HCT116 (cell line): ENCODE measurements at regions not wholly inside any gene's neighbourhood (a gene's known extent, or its start where the extent isn't known, plus 50 kb on each side); places are given as distances from the start of the nearest gene placed in this dataset.

Experiments
- ATAC-seq: fragments of 200-7000 bp; cut with Tn5 transposase; 2 replicates; pipeline ENCODE4 v1.9.1; 2020; ENCODE audit warnings: mild to moderate bottlenecking, moderate library complexity
- BruUV-seq: library from RNA; stranded (reverse); fragments of 400-500 nt; replicated peaks from 2 replicates; lab custom pipeline; 2021; lab: Mats Ljungman, UMichigan
- CTCF ChIA-PET: fragments of 300-600 bp; sonication (Branson Sonifier 250); formaldehyde crosslinking; loops from one replicate; lab custom pipeline; 2021; ENCODE audit warnings: antibody characterized with exemption; lab: Charles Lee
- POLR2A ChIA-PET: fragments of 300-600, 350-600 bp; sonication (Branson Sonifier 250); formaldehyde crosslinking; loops from one replicate; lab custom pipeline; 2021; ENCODE audit warnings: antibody characterized with exemption; lab: Charles Lee
- RAD21 ChIA-PET, 2 experiments: fragments of 300-600 bp; sonication (Branson Sonifier 250); formaldehyde crosslinking; loops; one replicate each; lab custom pipeline; 2023; ENCODE audit warnings: low total read pairs in 2 of 2; ENCODE audit not compliant: uncharacterized antibody in 2 of 2, unreplicated experiment in 2 of 2, low non-redundant PET in 1 of 2; lab: Charles Lee
- DNase-seq: peaks from one replicate; pipeline ENCODE4 v3.0.0-alpha.2; 2010; ENCODE audit warnings: low read depth, low spot score
- H2AFZ ChIP-seq: fragments of 200-600 bp; shearing (Covaris generic), sonication (generic); 2 replicates; pipeline ENCODE4 v1.6.1; 2017; ENCODE audit warnings: low read depth, mixed run types, mixed read lengths, antibody characterized with exemption, low read length; ENCODE audit not compliant: poor library complexity, severe bottlenecking
- H3K27ac ChIP-seq: 2 replicates; pipeline ENCODE4 v1.5.1; 2012; ENCODE audit warnings: low read depth, low read length
- H3K27me3 ChIP-seq: fragments of 200-600 bp; sonication (generic); 2 replicates; pipeline ENCODE4 v1.6.1; 2016; ENCODE audit warnings: mixed run types, low read length, mixed read lengths; ENCODE audit not compliant: insufficient read depth
- H3K36me3 ChIP-seq, 2 experiments: fragments of 200-500 bp in 1 of 2; fragments of 200-600 bp in 1 of 2; sonication (Bioruptor generic) in 1 of 2; sonication (generic) in 1 of 2; 2 replicates each; pipeline versions ENCODE4 v1.5.1 to v1.6.1; 2014 to 2016; ENCODE audit warnings: low read length in 2 of 2, inconsistent platforms in 1 of 2, mixed read lengths in 1 of 2, mixed run types in 1 of 2; ENCODE audit not compliant: insufficient read depth in 2 of 2, control insufficient read depth in 1 of 2
- H3K4me1 ChIP-seq, 2 experiments: fragments of 200-600 bp in 1 of 2; sonication (generic) in 1 of 2; 2 replicates each; pipeline versions ENCODE4 v1.5.1 to v1.6.1; 2012 to 2017; ENCODE audit warnings: low read length in 2 of 2, inconsistent platforms in 1 of 2, mild to moderate bottlenecking in 1 of 2, mixed read lengths in 1 of 2, mixed run types in 1 of 2, moderate library complexity in 1 of 2; ENCODE audit not compliant: insufficient read depth in 2 of 2, control insufficient read depth in 1 of 2
- H3K4me2 ChIP-seq: fragments of 200-600 bp; sonication (generic); 2 replicates; pipeline ENCODE4 v1.6.1; 2017; ENCODE audit warnings: mixed run types, low read length, mixed read lengths
- H3K4me3 ChIP-seq, 2 experiments: fragments of 200-600 bp in 1 of 2; sonication (generic) in 1 of 2; replicated peaks in 1 of 2; 2 replicates each; pipeline ENCODE4 v1.5.1; 2011 to 2016; ENCODE audit warnings: low read length in 2 of 2, control low read depth in 1 of 2, low read depth in 1 of 2, mild to moderate bottlenecking in 1 of 2, mixed read lengths in 1 of 2, mixed run types in 1 of 2
- H3K79me2 ChIP-seq: fragments of 200-600 bp; sonication (generic); 2 replicates; pipeline ENCODE4 v1.6.1; 2017; ENCODE audit warnings: mild to moderate bottlenecking, mixed run types, low read length, moderate library complexity, mixed read lengths; ENCODE audit not compliant: insufficient read depth
- H3K9ac ChIP-seq: fragments of 200-600 bp; sonication (generic); 2 replicates; pipeline ENCODE4 v1.6.1; 2016; ENCODE audit warnings: low read length, mixed read lengths
- H3K9me2 ChIP-seq: fragments of 200-600 bp; sonication (generic), shearing (Covaris generic); 2 replicates; pipeline ENCODE4 v1.6.1; 2017; ENCODE audit warnings: mixed run types, mild to moderate bottlenecking, moderate library complexity; ENCODE audit not compliant: insufficient read depth
- H3K9me3 ChIP-seq, 2 experiments: fragments of 200-500 bp in 1 of 2; fragments of 200-600 bp in 1 of 2; sonication (Bioruptor generic) in 1 of 2; sonication (generic) in 1 of 2; 2 replicates each; pipeline ENCODE4 v1.6.1; 2014 to 2017; ENCODE audit warnings: low read length in 2 of 2, mixed read lengths in 2 of 2, inconsistent platforms in 1 of 2, low read depth in 1 of 2, mild to moderate bottlenecking in 1 of 2, mixed run types in 1 of 2, moderate library complexity in 1 of 2; ENCODE audit not compliant: control insufficient read depth in 1 of 2, insufficient read depth in 1 of 2
- H4K20me1 ChIP-seq: fragments of 200-600 bp; sonication (generic), shearing (Covaris generic); 2 replicates; pipeline ENCODE4 v1.6.1; 2017; ENCODE audit warnings: mixed run types, mild to moderate bottlenecking, moderate library complexity; ENCODE audit not compliant: insufficient read depth
- CBX3 ChIP-seq: IDR thresholded peaks from 2 replicates; pipeline ENCODE4 v1.6.1; 2012; ENCODE audit warnings: low read depth
- CEBPB ChIP-seq: IDR thresholded peaks from 2 replicates; pipeline ENCODE4 v1.6.1; 2012; ENCODE audit warnings: low read depth
- EGR1 ChIP-seq: IDR thresholded peaks from 2 replicates; pipeline ENCODE4 v1.6.1; 2012; ENCODE audit warnings: low read depth
- EZH2phosphoT487 ChIP-seq: fragments of 200-600 bp; IDR thresholded peaks from 2 replicates; pipeline ENCODE4 v1.6.1; 2018; ENCODE audit warnings: antibody characterized with exemption, borderline replicate concordance
- FOSL1 ChIP-seq: IDR thresholded peaks from 2 replicates; pipeline ENCODE4 v1.6.1; 2012; ENCODE audit warnings: low read depth
- JUND ChIP-seq: IDR thresholded peaks from 2 replicates; pipeline ENCODE4 v1.6.1; 2012
- RAD21 ChIP-seq: IDR thresholded peaks from 2 replicates; pipeline ENCODE4 v1.6.1; 2012; ENCODE audit warnings: low read depth, mild to moderate bottlenecking
- SIN3A ChIP-seq: IDR thresholded peaks from 2 replicates; pipeline ENCODE4 v1.6.1; 2012; ENCODE audit warnings: low read depth
- SP1 ChIP-seq: IDR thresholded peaks from 2 replicates; pipeline ENCODE4 v1.6.1; 2012; ENCODE audit warnings: low read depth
- YY1 ChIP-seq: IDR thresholded peaks from 2 replicates; pipeline ENCODE4 v1.6.1; 2011; ENCODE audit warnings: low read length, low read depth, moderate library complexity, mild to moderate bottlenecking; ENCODE audit not compliant: insufficient replicate concordance; ENCODE audit errors: extremely low read depth
- ZNF274 ChIP-seq: fragments of 200-500 bp; sonication (Bioruptor generic); IDR thresholded peaks from 2 replicates; pipeline ENCODE4 v1.6.1; 2014; ENCODE audit warnings: mild to moderate bottlenecking, low read depth, low read length, inconsistent platforms
- intact Hi-C: fragments of 100-400 bp; cut with micrococcal nuclease; formaldehyde crosslinking; loops from 2 replicates; pipeline ENCODE4 v1.10.0; 2022
- TF ChIP-seq, protein P1 (sequence below), 3 experiments: fragments of 200-600 bp in 1 of 3; sonication (generic) in 1 of 3; IDR thresholded peaks in 2 of 3; conservative IDR thresholded peaks in 1 of 3; 2 replicates each; pipeline ENCODE4 v1.5.1; 2012 to 2017; ENCODE audit warnings: low read depth in 2 of 3, low read length in 2 of 3, antibody characterized with exemption in 1 of 3, borderline replicate concordance in 1 of 3, control low read depth in 1 of 3, mild to moderate bottlenecking in 1 of 3, mixed read lengths in 1 of 3, mixed run types in 1 of 3, moderate library complexity in 1 of 3; ENCODE audit not compliant: insufficient read depth in 1 of 3
- TF ChIP-seq, protein P2 (sequence below): IDR thresholded peaks from 2 replicates; pipeline ENCODE4 v1.6.1; 2011; ENCODE audit warnings: mild to moderate bottlenecking, low read length, moderate library complexity; ENCODE audit not compliant: insufficient replicate concordance; ENCODE audit errors: extremely low read depth
- TF ChIP-seq, protein P3 (sequence below): IDR thresholded peaks from 2 replicates; pipeline ENCODE4 v1.6.1; 2012

DNA sequence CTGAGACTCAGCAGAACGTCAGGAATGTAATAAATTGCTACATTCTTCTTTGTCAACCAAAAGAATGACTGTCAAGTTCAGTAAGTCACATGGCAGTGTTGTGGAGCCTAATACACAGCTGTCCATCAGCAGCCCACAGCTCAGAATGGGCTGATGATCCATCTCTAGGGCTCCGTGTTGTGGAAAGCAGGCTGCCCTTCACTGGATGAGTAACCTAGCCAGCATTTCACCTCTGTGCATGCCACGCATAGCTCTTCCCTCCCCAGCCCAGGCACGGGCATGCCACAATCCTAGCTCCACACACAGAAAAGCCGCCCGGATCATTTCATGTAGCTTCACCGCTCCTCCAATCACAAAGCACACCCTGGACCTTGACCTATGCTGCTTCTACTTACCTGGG, 878.0 kb upstream of the TMEM132C start:
- no peak; the same call in 1 of the 2 replicates for ATAC-seq
- Histone ChIP-seq H3K9ac (no peak overlapping the region), H3K27me3 (no peaks in the 10 kb centered on the region; the same call in 1 of the 2 replicates), H3K4me2 (no peak overlapping the region), H4K20me1 (no peaks in the 10 kb centered on the region; the same call in 1 of the 2 replicates), H2AFZ (no peak overlapping the region), H3K4me3 (no peak overlapping the region), H3K9me3 (no peaks in the 10 kb centered on the region), H3K79me2 (no peaks in the 10 kb centered on the region), H3K36me3 (no peaks in the 10 kb centered on the region), H3K4me1 (no peaks in the 10 kb centered on the region), H3K9me2 (no peaks in the 10 kb centered on the region), H3K27ac (no peak overlapping the region)
- RAD21 ChIA-PET, result no interaction called here
- CTCF ChIA-PET, result no interaction called here
- DNase-seq, result no peak
- POLR2A ChIA-PET, result no interaction called here
- no TSS peak for BruUV-seq
- intact Hi-C loops, result no loop called here
- TF ChIP-seq ZNF274, result no peak
- TF ChIP-seq CBX3, result no peak
- TF ChIP-seq FOSL1, result no peak
- no peak for TF ChIP-seq SP1
- no peak for TF ChIP-seq JUND
- TF ChIP-seq, protein P1, sequence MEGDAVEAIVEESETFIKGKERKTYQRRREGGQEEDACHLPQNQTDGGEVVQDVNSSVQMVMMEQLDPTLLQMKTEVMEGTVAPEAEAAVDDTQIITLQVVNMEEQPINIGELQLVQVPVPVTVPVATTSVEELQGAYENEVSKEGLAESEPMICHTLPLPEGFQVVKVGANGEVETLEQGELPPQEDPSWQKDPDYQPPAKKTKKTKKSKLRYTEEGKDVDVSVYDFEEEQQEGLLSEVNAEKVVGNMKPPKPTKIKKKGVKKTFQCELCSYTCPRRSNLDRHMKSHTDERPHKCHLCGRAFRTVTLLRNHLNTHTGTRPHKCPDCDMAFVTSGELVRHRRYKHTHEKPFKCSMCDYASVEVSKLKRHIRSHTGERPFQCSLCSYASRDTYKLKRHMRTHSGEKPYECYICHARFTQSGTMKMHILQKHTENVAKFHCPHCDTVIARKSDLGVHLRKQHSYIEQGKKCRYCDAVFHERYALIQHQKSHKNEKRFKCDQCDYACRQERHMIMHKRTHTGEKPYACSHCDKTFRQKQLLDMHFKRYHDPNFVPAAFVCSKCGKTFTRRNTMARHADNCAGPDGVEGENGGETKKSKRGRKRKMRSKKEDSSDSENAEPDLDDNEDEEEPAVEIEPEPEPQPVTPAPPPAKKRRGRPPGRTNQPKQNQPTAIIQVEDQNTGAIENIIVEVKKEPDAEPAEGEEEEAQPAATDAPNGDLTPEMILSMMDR (IDR thresholded peaks at IDR 0.05 in 2 of 3, conservative IDR thresholded peaks at IDR 0.05 in 1 of 3; ENCODE audit: borderline replicate concordance in 1 of 3, insufficient read depth in 1 of 3, low read depth in 2 of 3, low read length in 2 of 3), result no peak
- no peak for TF ChIP-seq CEBPB
- TF ChIP-seq EGR1, result no peak
- TF ChIP-seq, protein P2, sequence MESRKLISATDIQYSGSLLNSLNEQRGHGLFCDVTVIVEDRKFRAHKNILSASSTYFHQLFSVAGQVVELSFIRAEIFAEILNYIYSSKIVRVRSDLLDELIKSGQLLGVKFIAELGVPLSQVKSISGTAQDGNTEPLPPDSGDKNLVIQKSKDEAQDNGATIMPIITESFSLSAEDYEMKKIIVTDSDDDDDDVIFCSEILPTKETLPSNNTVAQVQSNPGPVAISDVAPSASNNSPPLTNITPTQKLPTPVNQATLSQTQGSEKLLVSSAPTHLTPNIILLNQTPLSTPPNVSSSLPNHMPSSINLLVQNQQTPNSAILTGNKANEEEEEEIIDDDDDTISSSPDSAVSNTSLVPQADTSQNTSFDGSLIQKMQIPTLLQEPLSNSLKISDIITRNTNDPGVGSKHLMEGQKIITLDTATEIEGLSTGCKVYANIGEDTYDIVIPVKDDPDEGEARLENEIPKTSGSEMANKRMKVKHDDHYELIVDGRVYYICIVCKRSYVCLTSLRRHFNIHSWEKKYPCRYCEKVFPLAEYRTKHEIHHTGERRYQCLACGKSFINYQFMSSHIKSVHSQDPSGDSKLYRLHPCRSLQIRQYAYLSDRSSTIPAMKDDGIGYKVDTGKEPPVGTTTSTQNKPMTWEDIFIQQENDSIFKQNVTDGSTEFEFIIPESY, result no peak
- no peak for TF ChIP-seq EZH2phosphoT487
- TF ChIP-seq, protein P3, sequence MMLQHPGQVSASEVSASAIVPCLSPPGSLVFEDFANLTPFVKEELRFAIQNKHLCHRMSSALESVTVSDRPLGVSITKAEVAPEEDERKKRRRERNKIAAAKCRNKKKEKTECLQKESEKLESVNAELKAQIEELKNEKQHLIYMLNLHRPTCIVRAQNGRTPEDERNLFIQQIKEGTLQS, result no peak
- TF ChIP-seq RAD21, result no peak
- no peak for TF ChIP-seq SIN3A
- no peak for TF ChIP-seq YY1
